ENCODE measurements at regions not wholly inside any gene's neighbourhood (a gene's known extent, or its start where the extent isn't known, plus 50 kb on each side); places are given as distances from the start of the nearest gene placed in this dataset.

GRCh38 chr6:14276667-14277404 is 159.3 kb downstream of the CD83 start:
- Histone ChIP-seq H3K27ac (no peak overlapping the region), H3K36me3 (no peaks in the 10 kb centered on the region), H3K4me3 (no peak overlapping the region), H3K27me3 (no peaks in the 10 kb centered on the region), H3K4me1 (ENCODE audit: insufficient read depth) (peaks cover 16% of the 10 kb centered on the region), H3K9me3 (no peaks in the 10 kb centered on the region)
- intact Hi-C loops (cut with DNase I) = loop anchor here in 1 of 4 donors (1.0 kb wide), 1 partner anchor 35 kb away; no protein-coding TSS in a partner anchor
- no peak for DNase-seq
- WGBS, 3 donors = 35 to 44% (median 35%) methylated on average over 4 of the region's 4 CpGs
- TF ChIP-seq EP300 (IDR thresholded peaks at IDR 0.05) (no peak), CTCF (IDR thresholded peaks at IDR 0.05) (no peak)

- TF ChIP-seq EP300 (IDR thresholded peaks at IDR 0.05) (no peak), CTCF (IDR thresholded peaks at IDR 0.05) (no peak), POLR2A (IDR thresholded peaks at IDR 0.05) (no peak)
- no peaks in the 10 kb centered on the region for H3K9me3 ChIP-seq
- no peaks in the 10 kb centered on the region for H3K27me3 ChIP-seq
- H3K27ac ChIP-seq = no peak overlapping the region
- WGBS, 3 donors = 94 to 98% (median 95%) methylated on average over 2 of the region's 2 CpGs
- peaks cover 16% of the 10 kb centered on the region for H3K4me1 ChIP-seq (ENCODE audit: insufficient read depth)
- H3K36me3 ChIP-seq = no peaks in the 10 kb centered on the region
- DNase-seq = no peak
- no peak overlapping the region for H3K4me3 ChIP-seq
- intact Hi-C loops (cut with DNase I) = no loop called here
Measured at GRCh38 chr6:14277405-14277930, 159.9 kb downstream of the CD83 start.

GRCh38 chr6:14278006-14278405 is 160.4 kb downstream of the CD83 start:
- Histone ChIP-seq H3K27ac (no peak overlapping the region), H3K4me3 (no peak overlapping the region), H3K36me3 (no peaks in the 10 kb centered on the region), H3K27me3 (no peaks in the 10 kb centered on the region), H3K9me3 (no peaks in the 10 kb centered on the region), H3K4me1 (ENCODE audit: insufficient read depth) (peaks cover 16% of the 10 kb centered on the region)
- WGBS, 3 donors = 87 to 89% (median 88%) methylated on average over 5 of the region's 5 CpGs
- intact Hi-C loops (cut with DNase I) = no loop called here
- DNase-seq = no peak
- TF ChIP-seq CTCF (IDR thresholded peaks at IDR 0.05) = no peak
- no peak for TF ChIP-seq EP300 (IDR thresholded peaks at IDR 0.05)
- TF ChIP-seq POLR2A (IDR thresholded peaks at IDR 0.05) = no peak

GRCh38 chr6:14278446-14278845 is 160.9 kb downstream of the CD83 start:
- Histone ChIP-seq H3K4me1 (ENCODE audit: insufficient read depth) (peaks cover 16% of the 10 kb centered on the region), H3K9me3 (no peaks in the 10 kb centered on the region), H3K4me3 (no peak overlapping the region), H3K27ac (no peak overlapping the region), H3K27me3 (no peaks in the 10 kb centered on the region), H3K36me3 (no peaks in the 10 kb centered on the region)
- intact Hi-C loops (cut with DNase I) = no loop called here
- DNase-seq = no peak
- WGBS, 3 donors = 91 to 95% (median 92%) methylated on average over 6 of the region's 6 CpGs
- TF ChIP-seq EP300 (IDR thresholded peaks at IDR 0.05) (no peak), POLR2A (IDR thresholded peaks at IDR 0.05) (no peak), CTCF (IDR thresholded peaks at IDR 0.05) (no peak)
